Astrocyte (in vitro differentiated cells and primary cell): ENCODE measurements at regions not wholly inside any gene's neighbourhood (a gene's known extent, or its start where the extent isn't known, plus 50 kb on each side); places are given as distances from the start of the nearest gene placed in this dataset.
"Not testable (repeated sequence)": the region's sequence is repeated elsewhere in the genome, so short reads cannot be mapped to it uniquely, and the experiment has no call there.

ENCODE experiments used
- EZH2 ChIP-seq: IDR thresholded peaks from 2 replicates; pipeline ENCODE4 v1.6.1; 2012; ENCODE audit warnings: mild to moderate bottlenecking, low read length, inconsistent platforms; ENCODE audit not compliant: insufficient read depth
- TF ChIP-seq, protein P1 (sequence below): IDR thresholded peaks from 2 replicates; pipeline ENCODE4 v1.5.1; 2011; ENCODE audit warnings: low read depth, mild to moderate bottlenecking, inconsistent platforms, low read length, moderate library complexity; ENCODE audit not compliant: insufficient read depth

DNA sequence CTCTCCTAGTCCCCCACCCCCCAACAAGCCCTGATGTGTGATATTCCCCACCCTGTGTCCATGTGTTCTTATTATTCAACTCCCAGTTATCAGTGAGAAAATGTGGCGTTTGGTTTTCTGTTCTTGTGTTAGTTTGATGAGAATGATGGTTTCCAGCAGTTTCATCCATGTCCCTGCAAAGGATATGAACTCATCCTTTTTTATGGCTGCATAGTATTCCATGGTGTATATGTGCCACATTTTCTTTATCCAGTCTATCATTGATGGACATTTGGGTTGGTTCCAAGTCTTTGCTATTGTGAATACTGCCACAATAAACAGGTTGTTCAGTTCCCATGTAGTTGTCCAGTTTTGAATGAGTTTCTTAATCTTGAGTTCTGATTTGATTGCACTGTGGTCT is 1006.1 kb upstream of the MIR17HG start:
- TF ChIP-seq, protein P1, sequence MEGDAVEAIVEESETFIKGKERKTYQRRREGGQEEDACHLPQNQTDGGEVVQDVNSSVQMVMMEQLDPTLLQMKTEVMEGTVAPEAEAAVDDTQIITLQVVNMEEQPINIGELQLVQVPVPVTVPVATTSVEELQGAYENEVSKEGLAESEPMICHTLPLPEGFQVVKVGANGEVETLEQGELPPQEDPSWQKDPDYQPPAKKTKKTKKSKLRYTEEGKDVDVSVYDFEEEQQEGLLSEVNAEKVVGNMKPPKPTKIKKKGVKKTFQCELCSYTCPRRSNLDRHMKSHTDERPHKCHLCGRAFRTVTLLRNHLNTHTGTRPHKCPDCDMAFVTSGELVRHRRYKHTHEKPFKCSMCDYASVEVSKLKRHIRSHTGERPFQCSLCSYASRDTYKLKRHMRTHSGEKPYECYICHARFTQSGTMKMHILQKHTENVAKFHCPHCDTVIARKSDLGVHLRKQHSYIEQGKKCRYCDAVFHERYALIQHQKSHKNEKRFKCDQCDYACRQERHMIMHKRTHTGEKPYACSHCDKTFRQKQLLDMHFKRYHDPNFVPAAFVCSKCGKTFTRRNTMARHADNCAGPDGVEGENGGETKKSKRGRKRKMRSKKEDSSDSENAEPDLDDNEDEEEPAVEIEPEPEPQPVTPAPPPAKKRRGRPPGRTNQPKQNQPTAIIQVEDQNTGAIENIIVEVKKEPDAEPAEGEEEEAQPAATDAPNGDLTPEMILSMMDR, result not testable (repeated sequence)
- TF ChIP-seq EZH2, result not testable (repeated sequence)
